HG03095 (cell line): ENCODE measurements at regions not wholly inside any gene's neighbourhood (a gene's known extent, or its start where the extent isn't known, plus 50 kb on each side); places are given as distances from the start of the nearest gene placed in this dataset.
"Not testable (repeated sequence)": the region's sequence is repeated elsewhere in the genome, so short reads cannot be mapped to it uniquely, and the experiment has no call there.

ENCODE experiments used
- ATAC-seq: cut with Tn5 transposase; IDR thresholded peaks from one replicate; pipeline ENCODE4 v1.9.1; 2021; ENCODE audit warnings: moderate library complexity; ENCODE audit not compliant: unreplicated experiment

- ATAC-seq: no peak
These were observed 150.6 kb upstream of the HMGA2 start for GRCh38 chr12:65673732-65674131.

- no peak for ATAC-seq
These were observed 149.1 kb upstream of the HMGA2 start for GRCh38 chr12:65675141-65675621.

GRCh38 chr12:65678172-65678571 lies 146.1 kb upstream of the HMGA2 start:
- ATAC-seq: not testable (repeated sequence)

GRCh38 chr12:65681226-65681625 lies 143.1 kb upstream of the HMGA2 start:
- ATAC-seq: no peak

- ATAC-seq: no peak
These were observed 142.2 kb upstream of the HMGA2 start for GRCh38 chr12:65682112-65682511.

- no peak for ATAC-seq
These were observed 139.4 kb upstream of the HMGA2 start for GRCh38 chr12:65684906-65685305.

- no peak for ATAC-seq
These were observed 138.8 kb upstream of the HMGA2 start for GRCh38 chr12:65685514-65685913.

GRCh38 chr12:65689508-65689907 lies 134.8 kb upstream of the HMGA2 start:
- no peak for ATAC-seq

GRCh38 chr12:65690477-65690876 lies 133.8 kb upstream of the HMGA2 start:
- no peak for ATAC-seq

- ATAC-seq: no peak
These were observed 130.2 kb upstream of the HMGA2 start for GRCh38 chr12:65694130-65694529.

- no peak for ATAC-seq
These were observed 129.0 kb upstream of the HMGA2 start for GRCh38 chr12:65695113-65695865.

GRCh38 chr12:65696227-65696626 lies 128.1 kb upstream of the HMGA2 start:
- no peak for ATAC-seq

- ATAC-seq: no peak
These were observed 125.0 kb upstream of the HMGA2 start for GRCh38 chr12:65699251-65699650.

- no peak for ATAC-seq
These were observed 121.1 kb upstream of the HMGA2 start for GRCh38 chr12:65703176-65703575.

- no peak for ATAC-seq
These were observed 118.9 kb upstream of the HMGA2 start for GRCh38 chr12:65705380-65705876.

- ATAC-seq: no peak
These were observed 117.2 kb upstream of the HMGA2 start for GRCh38 chr12:65707051-65707450.

- no peak for ATAC-seq
These were observed 111.9 kb upstream of the HMGA2 start for GRCh38 chr12:65712260-65713004.

- no peak for ATAC-seq
These were observed 108.3 kb upstream of the HMGA2 start for GRCh38 chr12:65715961-65716360.

- no peak for ATAC-seq
These were observed 103.8 kb upstream of the HMGA2 start for GRCh38 chr12:65720136-65721130.

GRCh38 chr12:65721541-65722190 lies 102.6 kb upstream of the HMGA2 start:
- ATAC-seq: no peak
